HG03460 (cell line): ENCODE measurements at regions not wholly inside any gene's neighbourhood (a gene's known extent, or its start where the extent isn't known, plus 50 kb on each side); places are given as distances from the start of the nearest gene placed in this dataset.
A peak's percentile ranks its signal among the peaks of the same experiment; 100 is the strongest.

Experiments
- ATAC-seq: cut with Tn5 transposase; IDR thresholded peaks from one replicate; pipeline ENCODE4 v1.9.1; 2021; ENCODE audit not compliant: unreplicated experiment

- no peak for ATAC-seq
Observed at GRCh38 chr3:178152988-178153387, 383.2 kb upstream of the KCNMB2 start.

DNA sequence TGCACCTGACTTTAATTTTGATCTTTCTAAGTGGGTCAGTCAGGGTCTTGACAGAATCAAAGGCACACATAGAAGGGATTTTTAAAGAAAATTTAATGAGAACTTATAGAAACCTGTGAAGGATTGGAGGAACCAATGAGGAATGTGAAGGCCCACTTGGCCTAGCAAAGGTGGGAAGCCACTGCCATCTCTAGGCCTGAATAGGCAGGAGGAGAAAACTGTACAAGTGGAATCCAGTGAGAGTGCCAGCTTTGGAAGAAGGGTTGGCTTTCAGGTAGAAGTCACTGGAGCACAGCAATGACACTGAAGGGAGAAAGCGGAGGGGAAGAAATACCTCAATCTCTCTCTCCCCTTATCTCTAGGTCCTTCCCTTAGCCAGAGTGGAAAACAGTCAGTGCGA, 380.7 kb upstream of the KCNMB2 start:
- ATAC-seq = no peak

GRCh38 chr3:178156301-178156700, 379.9 kb upstream of the KCNMB2 start:
- no peak for ATAC-seq

GRCh38 chr3:178159691-178160220, 376.5 kb upstream of the KCNMB2 start:
- no peak for ATAC-seq

DNA sequence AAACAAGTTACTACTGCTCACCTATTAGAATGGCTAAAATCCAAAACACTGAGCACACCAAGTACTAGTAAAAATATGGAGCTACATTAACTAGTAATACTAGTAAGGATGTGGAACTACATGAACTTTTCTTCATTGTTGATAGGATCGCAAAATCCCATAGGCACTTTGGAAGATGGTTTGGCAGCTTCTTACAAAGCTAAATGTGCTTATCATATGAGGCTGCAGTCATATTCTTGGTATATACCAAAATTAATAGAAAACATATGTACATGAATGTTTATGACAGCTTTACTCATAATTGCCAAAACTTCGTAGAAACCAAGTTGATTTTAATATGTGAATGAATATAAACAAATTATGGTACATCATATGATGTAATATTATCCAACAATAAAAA, 366.8 kb upstream of the KCNMB2 start:
- ATAC-seq = no peak

- no peak for ATAC-seq
Observed at GRCh38 chr3:178170698-178171535, 365.3 kb upstream of the KCNMB2 start.

GRCh38 chr3:178172121-178172520, 364.1 kb upstream of the KCNMB2 start:
- no peak for ATAC-seq

- ATAC-seq = no peak
Observed at GRCh38 chr3:178174201-178174915, 361.9 kb upstream of the KCNMB2 start.

DNA sequence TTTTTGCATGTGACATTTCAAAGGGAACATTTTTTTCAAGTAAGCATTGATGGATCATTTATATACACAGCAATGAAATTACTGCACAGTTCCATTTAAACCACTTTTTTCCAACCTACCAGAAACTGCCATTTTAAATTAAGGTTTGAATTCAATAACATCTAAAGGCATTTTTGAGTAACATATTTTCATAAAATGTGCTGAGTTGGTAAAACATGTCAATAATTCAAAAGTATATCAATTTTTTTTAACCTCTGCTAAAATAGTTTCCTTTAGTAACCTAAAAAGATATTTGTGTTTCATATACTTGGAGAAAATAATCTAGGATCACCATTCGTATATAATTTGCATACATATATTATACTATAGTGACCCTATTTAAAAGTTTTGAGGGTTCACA, 355.1 kb upstream of the KCNMB2 start:
- ATAC-seq = no peak

GRCh38 chr3:178181784-178182183, 354.5 kb upstream of the KCNMB2 start:
- ATAC-seq = no peak

DNA sequence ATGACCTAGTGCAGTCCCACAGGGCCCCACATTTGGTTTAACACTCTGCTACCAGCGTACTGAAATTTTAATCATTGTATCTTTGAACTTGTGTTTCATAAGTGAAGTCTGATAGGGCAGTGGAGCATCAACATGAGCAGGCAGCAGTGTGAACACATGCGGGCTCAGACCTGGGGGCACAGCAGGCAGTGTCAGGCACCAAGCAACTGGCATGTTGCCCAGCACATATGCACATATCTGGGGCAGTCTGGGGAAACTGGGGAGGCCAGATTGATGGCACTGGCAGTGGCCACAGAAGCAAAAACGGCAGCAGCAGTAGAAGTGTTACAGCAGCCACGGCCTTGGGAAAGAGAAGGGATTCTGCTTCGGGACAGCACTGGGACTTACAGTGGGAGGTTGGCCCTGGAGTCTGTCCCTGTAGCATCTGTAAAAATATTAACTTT, 353.9 kb upstream of the KCNMB2 start:
- no peak for ATAC-seq

- no peak for ATAC-seq
Observed at GRCh38 chr3:178184833-178185232, 351.4 kb upstream of the KCNMB2 start.

DNA sequence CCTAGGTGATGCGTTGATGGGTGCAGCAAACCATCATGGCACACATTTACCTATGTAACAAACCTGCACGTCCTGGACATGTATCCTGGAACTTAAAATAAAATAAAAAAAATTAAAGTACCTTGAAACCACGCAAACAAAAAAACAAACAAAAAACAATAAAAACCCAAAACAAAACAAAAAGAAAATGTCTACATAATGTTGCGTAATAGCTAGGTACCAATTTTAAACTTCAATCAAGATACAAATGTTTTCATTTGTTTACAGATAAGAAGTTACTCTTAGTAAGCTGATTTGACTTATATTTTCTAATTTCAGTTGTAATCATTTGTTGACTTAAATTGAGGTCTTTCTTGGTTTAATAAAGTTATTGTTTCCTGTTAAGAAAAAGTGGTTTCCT, 349.6 kb upstream of the KCNMB2 start:
- ATAC-seq = no peak

DNA sequence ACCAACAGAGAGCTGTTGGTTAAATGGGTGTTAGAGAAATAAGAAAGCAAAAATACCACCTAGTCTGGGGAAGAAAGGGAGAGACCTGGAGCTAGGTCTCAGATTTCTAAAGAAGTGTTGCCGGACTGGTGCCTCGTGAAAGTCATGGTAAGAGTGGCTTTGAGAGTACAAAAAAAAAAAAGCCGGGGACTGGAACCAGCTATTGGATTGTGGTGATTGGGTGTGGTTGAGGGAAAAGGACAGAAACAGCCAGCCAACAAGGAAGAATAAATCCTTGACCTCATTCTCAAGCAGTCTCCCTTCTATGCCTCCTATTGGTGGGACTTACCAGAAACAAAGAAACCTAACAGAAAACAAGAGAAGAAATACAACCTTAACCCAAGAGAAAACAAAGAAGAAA, 346.4 kb upstream of the KCNMB2 start:
- no peak for ATAC-seq

- no peak for ATAC-seq
Observed at GRCh38 chr3:178193846-178194245, 342.4 kb upstream of the KCNMB2 start.

DNA sequence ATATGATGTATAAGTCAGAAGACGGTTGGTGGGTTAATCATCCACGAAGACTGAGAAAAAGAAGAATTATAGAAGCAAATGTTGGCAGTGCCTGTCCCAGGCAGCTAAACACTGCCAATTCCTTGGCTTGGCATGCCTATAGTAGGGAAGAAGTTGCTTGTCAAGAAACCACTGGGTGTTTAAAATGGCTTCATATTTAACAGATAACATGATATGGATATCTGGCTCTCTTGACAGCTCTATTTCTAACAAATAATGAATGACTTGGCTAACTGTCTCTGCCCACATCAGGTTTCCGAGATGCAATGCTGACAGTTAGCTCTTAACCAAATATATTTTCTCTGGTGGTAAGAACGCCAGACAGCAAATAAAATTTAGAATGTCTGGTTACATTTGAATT, 341.7 kb upstream of the KCNMB2 start:
- no peak for ATAC-seq

- peak; percentile 86 for ATAC-seq
Observed at GRCh38 chr3:178195824-178196223, 340.4 kb upstream of the KCNMB2 start.

- no peak for ATAC-seq
Observed at GRCh38 chr3:178198329-178198728, 337.9 kb upstream of the KCNMB2 start.

GRCh38 chr3:178200316-178200715, 335.9 kb upstream of the KCNMB2 start:
- no peak for ATAC-seq

DNA sequence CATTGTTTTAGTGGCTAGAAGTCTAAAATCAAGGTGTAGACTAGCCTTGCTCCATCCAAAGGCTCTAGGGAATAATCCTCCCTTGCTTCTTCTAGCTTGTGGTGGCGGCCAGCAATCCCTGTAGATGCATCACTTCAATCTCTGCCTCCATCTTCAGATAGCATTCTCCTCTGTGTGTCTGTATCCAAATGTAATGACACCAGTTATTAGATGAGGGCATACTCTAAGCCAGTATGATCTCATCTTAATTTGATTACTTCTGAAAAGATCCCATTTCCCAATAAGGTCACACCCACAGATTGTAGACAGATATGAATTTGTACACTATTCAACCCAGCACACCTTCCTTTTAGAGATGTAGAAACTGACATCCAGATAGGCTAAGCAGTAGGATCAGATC, 334.5 kb upstream of the KCNMB2 start:
- no peak for ATAC-seq

DNA sequence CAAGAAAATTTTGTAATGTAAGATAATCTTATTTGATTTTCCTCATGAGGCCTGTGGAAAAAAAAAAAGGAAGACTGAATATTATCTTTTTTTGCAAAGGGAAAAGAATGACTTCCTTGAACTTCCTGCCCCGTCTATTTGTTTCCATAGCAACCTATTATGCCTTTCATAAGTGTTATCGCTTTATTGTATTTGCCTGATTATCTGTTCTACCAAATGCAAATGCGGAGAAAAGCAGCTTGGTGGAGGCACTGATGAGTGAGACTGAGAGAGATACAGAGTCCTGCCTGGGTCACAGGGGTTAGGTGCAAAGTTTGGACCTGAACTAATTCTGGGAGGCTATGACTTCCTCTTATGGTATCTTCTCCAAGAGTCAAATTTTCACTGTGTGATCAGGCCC, 334.0 kb upstream of the KCNMB2 start:
- ATAC-seq = no peak

GRCh38 chr3:178203165-178203564, 333.1 kb upstream of the KCNMB2 start:
- ATAC-seq = no peak
